NCI-H1436 (cell line): ENCODE measurements at regions not wholly inside any gene's neighbourhood (a gene's known extent, or its start where the extent isn't known, plus 50 kb on each side); places are given as distances from the start of the nearest gene placed in this dataset.
"Not testable (repeated sequence)": the region's sequence is repeated elsewhere in the genome, so short reads cannot be mapped to it uniquely, and the experiment has no call there.

ENCODE experiments used
- DNase-seq: peaks from one replicate; lab custom pipeline; 2025; lab: John Stamatoyannopoulos, UW

- no peak for DNase-seq
Measured at GRCh38 chr2:145524836-145525235, 1004.9 kb upstream of the ZEB2 start.

DNA sequence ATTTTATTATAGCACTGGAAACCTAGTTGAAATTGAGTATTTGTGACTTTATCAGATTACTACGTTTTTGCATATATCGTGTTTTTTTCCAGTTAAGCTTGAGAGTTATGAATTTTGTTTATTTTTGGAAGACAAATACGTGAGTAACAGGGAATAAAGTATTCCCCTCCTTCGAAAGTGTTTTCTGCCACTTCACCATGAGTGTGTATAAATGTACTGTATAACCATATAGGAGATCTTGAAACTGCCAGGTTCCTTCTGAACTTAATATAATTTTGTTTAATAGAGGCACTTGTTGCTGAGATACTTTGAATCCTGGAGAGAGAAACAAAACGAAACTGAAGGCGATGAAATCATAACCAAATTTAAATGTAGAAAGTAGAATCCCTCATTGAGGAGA lies 1004.4 kb upstream of the ZEB2 start:
- DNase-seq: no peak

DNA sequence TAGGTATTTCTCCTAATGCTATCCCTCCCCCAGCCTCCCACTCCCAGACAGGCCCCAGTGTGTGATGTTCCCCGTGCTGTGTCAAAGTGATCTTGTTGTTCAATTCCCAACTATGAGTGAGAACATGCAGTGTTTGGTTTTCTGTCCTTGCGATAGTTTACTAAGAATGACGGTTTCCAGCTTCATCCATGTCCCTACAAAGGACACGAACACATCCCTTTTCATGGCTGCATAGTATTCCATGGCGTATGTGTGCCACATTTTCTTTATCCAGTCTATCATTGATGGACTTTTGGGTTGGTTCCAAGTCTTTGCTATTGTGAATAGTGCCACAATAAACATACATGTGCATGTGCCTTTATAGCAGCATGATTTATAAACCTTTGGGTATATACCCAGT lies 999.3 kb upstream of the ZEB2 start:
- not testable (repeated sequence) for DNase-seq

DNA sequence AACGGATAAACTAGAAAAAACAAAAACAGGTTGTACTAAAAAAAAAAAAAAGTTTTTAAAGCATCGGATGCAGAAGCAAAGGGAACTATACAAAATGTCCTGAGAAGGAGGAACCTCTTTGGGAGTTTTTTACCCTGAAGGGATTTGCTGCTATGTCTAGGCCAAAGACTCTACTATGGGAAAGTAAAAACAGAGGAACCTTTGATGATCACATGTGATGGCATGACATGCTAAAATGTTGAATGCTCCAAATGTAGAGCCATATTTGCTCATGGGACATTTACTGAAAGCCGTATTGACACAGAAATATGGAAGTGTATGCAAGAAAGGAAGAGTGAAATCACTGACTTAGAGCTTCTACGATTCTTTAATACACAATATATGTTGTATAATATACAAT lies 992.0 kb upstream of the ZEB2 start:
- no peak for DNase-seq

GRCh38 chr2:145503511-145503910 lies 983.6 kb upstream of the ZEB2 start:
- DNase-seq: no peak

DNA sequence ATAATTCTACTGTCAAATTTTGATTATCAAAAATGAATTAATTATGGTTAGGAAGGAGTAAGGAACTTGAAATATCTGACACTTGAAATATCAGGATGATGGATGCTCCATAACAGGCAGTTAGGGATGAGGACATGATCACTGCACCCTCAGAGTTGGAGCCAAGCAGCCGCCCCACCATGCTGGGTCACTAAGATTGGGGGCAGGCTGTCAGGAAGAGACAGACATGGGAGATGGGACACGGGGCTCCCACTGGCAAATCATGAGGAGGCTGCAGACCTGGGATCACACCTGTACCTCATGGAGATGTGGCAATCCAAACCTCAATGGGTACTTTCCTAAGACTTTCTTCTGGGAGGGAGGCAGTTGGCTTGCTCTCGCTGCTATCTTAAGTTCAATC lies 982.0 kb upstream of the ZEB2 start:
- DNase-seq: no peak

DNA sequence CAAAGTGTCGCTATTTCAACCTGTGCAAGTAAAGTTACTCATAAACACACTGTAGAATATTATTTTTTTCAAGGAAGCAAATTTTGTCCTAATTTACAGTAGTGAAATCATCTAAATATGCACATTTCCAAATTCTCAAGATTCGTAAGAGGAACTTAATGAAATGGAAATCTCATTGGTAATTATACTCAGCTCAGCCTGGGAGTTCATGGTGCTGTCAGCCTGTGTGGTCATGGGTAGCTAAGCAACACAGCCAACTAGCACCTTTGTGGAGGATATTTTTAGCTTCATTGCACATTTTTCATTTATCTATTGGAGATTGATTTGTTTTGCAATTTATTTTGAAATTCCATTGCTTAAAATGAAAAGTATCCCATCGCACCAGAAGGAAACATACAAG lies 975.7 kb upstream of the ZEB2 start:
- no peak for DNase-seq

DNA sequence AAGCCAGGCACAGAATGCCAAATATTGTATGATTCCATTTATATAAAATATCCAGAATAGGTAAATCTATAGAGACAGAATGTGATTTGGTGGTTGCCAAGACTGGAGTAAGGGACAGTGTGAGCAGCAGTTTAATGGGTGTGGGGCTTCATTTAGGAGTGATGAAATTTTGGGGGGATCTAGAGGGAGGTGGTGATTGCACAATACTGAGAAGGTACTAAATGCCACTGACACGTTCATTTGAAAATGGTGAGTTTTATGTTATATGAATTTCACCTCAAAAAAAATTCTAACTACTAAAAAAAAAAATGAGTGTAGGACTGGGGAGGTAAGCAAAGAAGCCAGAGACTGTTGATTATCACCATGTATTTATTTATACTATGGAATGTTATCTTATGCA lies 974.5 kb upstream of the ZEB2 start:
- DNase-seq: no peak

DNA sequence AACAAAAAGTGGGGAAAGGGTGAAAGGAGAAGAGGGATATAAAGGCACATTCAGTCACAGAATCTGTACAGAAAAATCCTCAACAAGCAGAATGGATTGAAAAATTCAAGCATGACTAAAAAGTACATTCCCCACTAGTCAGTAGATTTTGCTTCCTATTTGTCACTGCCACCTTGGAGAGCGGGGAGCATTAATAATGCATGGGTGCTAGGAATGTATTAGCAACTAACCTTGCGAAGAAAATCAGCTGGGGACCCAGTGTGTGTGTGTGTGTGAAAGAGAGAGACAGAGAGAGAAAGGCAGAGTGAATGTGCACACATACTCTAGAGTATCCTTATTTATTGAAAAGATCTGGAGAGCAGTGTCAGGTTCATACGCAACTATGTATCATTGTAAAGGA lies 968.7 kb upstream of the ZEB2 start:
- DNase-seq: no peak

DNA sequence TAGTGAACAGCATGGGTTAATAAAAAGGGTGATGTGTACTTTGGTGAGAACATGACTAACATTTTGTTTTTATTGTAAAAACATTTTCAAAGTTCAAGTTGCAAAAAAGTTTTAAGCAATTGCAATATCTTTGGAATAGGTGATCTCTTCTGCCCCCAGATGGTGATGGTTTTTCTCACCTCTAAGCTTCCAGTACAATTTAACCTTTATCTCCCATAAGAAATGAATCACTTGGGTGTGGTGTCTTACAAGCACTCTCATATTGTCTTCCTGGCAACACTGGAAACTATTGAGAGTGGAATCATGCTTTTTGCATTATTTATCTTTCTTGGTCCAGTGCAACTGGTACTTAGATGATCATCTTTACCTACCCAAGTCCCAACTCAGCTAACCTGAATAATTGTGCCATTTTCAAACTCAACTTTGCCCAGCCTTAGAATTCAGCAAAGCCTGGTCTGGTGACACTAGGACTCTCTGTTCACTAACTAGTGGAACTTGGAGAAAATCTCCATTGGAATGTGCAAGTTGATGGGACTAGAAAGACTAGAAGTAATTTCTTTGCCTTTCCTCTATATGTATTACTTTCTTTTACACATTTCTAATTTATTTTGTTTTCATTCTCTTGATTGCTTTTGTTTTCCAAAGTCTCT lies 964.7 kb upstream of the ZEB2 start:
- DNase-seq: no peak

GRCh38 chr2:145483854-145484253 lies 963.9 kb upstream of the ZEB2 start:
- DNase-seq: no peak

GRCh38 chr2:145481334-145481922 lies 961.5 kb upstream of the ZEB2 start:
- DNase-seq: no peak

- DNase-seq: no peak
Measured at GRCh38 chr2:145464866-145465265, 944.9 kb upstream of the ZEB2 start.

DNA sequence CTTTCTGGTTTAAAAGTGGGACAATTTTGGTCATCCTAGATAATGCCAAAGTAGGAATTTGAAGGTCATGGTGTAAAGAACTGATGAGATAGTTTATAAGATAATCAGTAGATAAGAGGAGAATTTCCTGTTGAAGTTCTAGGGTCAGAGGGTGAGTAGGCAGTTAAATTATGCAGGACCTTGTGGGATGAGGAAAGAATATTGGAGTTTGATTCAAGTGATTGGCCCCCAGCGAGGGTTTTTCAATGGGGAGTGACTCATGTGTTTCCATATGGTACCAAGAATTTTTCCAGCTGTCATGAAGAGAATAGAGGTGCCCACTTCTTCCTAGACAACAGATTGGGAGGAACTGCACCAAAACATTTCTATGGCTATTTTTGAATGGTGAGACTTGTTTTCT lies 940.2 kb upstream of the ZEB2 start:
- DNase-seq: no peak

DNA sequence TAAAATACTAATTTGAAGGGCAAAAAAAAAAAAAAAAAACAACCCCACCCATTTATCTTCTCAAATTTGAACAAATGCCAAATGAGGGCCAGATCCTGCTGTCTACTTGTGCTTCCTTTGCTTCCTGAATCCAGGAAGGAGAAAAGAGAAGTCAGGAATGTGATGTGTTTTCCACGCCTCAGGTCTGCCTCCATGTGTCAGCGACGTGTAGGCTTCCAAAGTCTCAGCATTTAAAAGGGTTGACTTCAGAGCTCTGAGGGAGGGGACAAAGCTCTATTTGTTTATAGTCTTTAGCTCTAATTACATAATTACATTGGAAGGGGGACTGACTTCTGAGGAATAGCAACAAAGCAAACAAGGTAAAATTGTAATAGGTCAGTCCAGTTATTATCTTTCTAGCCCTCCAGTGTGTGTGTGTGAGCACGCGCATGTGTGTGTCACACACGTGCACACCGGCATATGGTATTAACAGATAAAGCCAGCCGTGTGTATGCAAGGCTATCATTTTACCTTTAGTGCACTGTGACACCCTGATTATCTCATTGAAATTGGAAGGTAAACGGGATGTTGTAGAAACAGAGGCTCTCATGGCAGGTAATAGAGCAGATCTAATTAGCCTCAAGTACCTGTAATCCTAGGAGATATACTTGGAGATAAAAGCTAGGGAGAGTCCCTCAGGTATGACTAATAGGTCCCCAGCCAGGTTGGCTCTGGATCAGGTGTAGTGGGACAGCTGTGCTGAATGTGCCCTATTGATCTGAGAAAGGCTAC lies 911.4 kb upstream of the ZEB2 start:
- peak; percentile 99 for DNase-seq

- no peak for DNase-seq
Measured at GRCh38 chr2:145423809-145424208, 903.9 kb upstream of the ZEB2 start.

GRCh38 chr2:145422576-145422975 lies 902.7 kb upstream of the ZEB2 start:
- DNase-seq: no peak

- DNase-seq: no peak
Measured at GRCh38 chr2:145421841-145422240, 901.9 kb upstream of the ZEB2 start.

GRCh38 chr2:145416640-145417039 lies 896.7 kb upstream of the ZEB2 start:
- DNase-seq: no peak

DNA sequence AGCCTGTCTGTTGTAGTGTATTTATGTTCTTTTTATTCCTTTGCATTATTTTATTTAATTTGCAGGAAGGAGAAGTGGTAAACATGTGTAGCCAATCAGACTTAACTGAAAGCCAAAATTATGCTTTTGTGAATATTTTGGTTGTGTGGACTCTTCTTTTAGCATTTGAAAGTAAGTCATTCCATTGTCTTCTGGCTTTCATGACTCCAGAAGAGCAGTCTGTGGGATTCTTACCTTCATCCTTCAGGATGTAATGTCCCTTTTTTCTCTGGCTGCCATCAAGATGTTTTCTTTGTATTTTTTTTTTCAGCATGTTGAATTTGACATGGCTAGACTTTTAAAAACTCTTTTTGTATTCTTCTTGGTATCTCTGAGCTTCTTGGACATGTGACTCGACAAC lies 895.2 kb upstream of the ZEB2 start:
- DNase-seq: no peak

DNA sequence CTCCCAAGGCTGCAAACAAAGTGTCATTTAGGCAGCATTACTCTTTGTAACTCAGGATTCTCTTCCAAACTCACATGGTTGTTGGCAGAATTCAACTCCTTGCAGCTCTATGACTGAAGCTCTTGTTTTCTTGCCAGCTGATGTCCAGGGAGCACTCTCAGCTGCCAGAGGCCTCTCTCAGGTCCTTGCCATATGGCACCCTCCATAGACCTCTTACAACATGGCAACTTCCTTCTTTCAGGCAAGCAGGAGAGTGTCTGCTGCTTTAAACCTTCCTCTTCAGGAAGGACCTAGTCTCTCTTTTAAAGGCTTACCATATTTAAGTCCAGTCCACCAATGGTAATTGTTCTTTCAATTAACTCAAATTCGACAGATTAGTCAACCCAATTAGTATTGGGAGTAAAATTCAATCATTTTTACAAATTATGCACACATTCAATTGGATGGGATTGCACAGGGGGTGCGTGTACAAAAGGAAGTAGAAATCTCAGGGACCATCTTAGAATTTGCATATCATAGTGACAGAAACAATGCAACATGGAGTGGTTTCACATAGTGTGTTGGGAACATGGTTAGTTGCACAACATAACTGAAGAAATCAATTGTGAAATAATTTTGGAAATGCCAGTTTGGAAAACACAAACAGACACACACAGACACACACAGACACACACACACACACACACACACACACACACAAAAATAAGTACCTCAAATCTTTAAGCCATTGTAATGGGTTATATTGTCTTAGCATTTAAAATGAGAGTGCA lies 893.5 kb upstream of the ZEB2 start:
- DNase-seq: no peak

GRCh38 chr2:145412155-145412554 lies 892.2 kb upstream of the ZEB2 start:
- DNase-seq: no peak

GRCh38 chr2:145411493-145411892 lies 891.6 kb upstream of the ZEB2 start:
- no peak for DNase-seq
